Tibial nerve (tissue), 4 donors: ENCODE measurements at regions not wholly inside any gene's neighbourhood (a gene's known extent, or its start where the extent isn't known, plus 50 kb on each side); places are given as distances from the start of the nearest gene placed in this dataset.

Experiments used
- CTCF ChIP-seq, 5 experiments: fragments of 200-600 bp in 3 of 5; fragments of 450-650 bp in 2 of 5; sonication (generic) in 3 of 5; IDR thresholded peaks; one replicate each; pipeline ENCODE4 v1.5.1; 2016 to 2019; ENCODE audit warnings: antibody characterized with exemption in 5 of 5, mild to moderate bottlenecking in 3 of 5, moderate library complexity in 2 of 5
- EP300 ChIP-seq, 2 donors: sonication (generic); formaldehyde crosslinking; IDR thresholded peaks; one replicate each; pipeline ENCODE4 v1.6.1; 2017; ENCODE audit warnings: antibody characterized with exemption in 2 of 2, mild to moderate bottlenecking in 1 of 2
- POLR2A ChIP-seq, 2 donors: fragments of 450-650 bp; IDR thresholded peaks; one replicate each; pipeline ENCODE4 v1.6.1; 2017; ENCODE audit warnings: antibody characterized with exemption in 2 of 2, mild to moderate bottlenecking in 2 of 2, moderate library complexity in 2 of 2

DNA sequence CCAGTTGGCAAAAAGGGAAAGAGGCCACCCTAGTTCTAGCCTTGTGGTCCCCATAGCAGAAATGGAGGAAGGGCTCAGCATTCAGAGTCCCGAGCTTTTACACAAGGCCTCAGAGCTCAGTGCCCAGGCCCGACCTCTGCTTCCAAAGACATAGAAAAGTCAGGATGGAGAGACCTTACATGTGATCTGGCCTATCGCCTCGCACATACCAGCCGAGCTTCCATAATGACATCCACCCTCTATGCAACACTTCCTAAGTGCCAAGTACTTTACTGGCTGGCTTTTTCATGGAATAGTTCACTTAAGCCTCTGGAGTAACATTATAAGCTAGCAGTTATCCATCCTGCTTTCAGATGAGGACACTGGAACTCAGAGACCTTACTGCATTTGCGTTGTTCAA, 275.9 kb downstream of the FAM43A start:
- no peak for TF ChIP-seq CTCF (IDR thresholded peaks at IDR 0.05)
- TF ChIP-seq EP300 (IDR thresholded peaks at IDR 0.05): no peak
- no peak for TF ChIP-seq POLR2A (IDR thresholded peaks at IDR 0.05)
